ENCODE measurements at regions not wholly inside any gene's neighbourhood (a gene's known extent, or its start where the extent isn't known, plus 50 kb on each side); places are given as distances from the start of the nearest gene placed in this dataset.
"Not testable (repeated sequence)": the region's sequence is repeated elsewhere in the genome, so short reads cannot be mapped to it uniquely, and the experiment has no call there.

- DNase-seq = peak; percentile 27 to 43
- H3K27me3 ChIP-seq = no peaks in the 10 kb centered on the region
- no peaks in the 10 kb centered on the region for H3K9me3 ChIP-seq
- WGBS, 2 donors = 52 to 55% methylated on average over 2 of the region's 2 CpGs
- H3K36me3 ChIP-seq = no peaks in the 10 kb centered on the region
- intact Hi-C loops (cut with DNase I) = loop anchor here (10.0 kb wide), 1 partner anchor 62 kb away; no protein-coding TSS in a partner anchor
- no peak overlapping the region for H3K4me3 ChIP-seq (replicated peaks in 1 of 3)
- H3K27ac ChIP-seq = peak overlapping the region; percentile 75 to 91 (median 86)
- H3K4me1 ChIP-seq = peaks cover 30 to 42% of the 10 kb centered on the region in 2 donors
- TF ChIP-seq POLR2A (IDR thresholded peaks at IDR 0.05) (no peak), CTCF (IDR thresholded peaks at IDR 0.05) (no peak)
These were observed 277.3 kb upstream of the KLF3 start for GRCh38 chr4:38386654-38387188.

- H3K4me1 ChIP-seq = peaks cover 30 to 42% of the 10 kb centered on the region in 2 donors
- H3K9me3 ChIP-seq = no peaks in the 10 kb centered on the region
- peak overlapping the region; percentile 75 to 91 (median 86) for H3K27ac ChIP-seq
- no peak overlapping the region for H3K4me3 ChIP-seq (replicated peaks in 1 of 3)
- WGBS, 2 donors = 25 to 29% methylated on average over 1 of the region's 1 CpG
- DNase-seq = peak; percentile 98
- intact Hi-C loops (cut with DNase I) = loop anchor here (10.0 kb wide), 1 partner anchor 63 kb away; no protein-coding TSS in a partner anchor
- TF ChIP-seq POLR2A (IDR thresholded peaks at IDR 0.05) (peak in 1 of 2 donors; percentile 33), CTCF (IDR thresholded peaks at IDR 0.05) (peak in 1 of 6 experiments; percentile 2)
- H3K27me3 ChIP-seq = no peaks in the 10 kb centered on the region
- H3K36me3 ChIP-seq = no peaks in the 10 kb centered on the region
These were observed 276.7 kb upstream of the KLF3 start for GRCh38 chr4:38387348-38387747.

- intact Hi-C loops (cut with DNase I) = loop anchor here (10.0 kb wide), 1 partner anchor 63 kb away; no protein-coding TSS in a partner anchor
- H3K36me3 ChIP-seq = no peaks in the 10 kb centered on the region
These were observed 276.2 kb upstream of the KLF3 start for GRCh38 chr4:38387819-38388218.

GRCh38 chr4:38388907-38389306 is 275.1 kb upstream of the KLF3 start:
- not testable (repeated sequence) for H3K27me3 ChIP-seq; H3K9me3 ChIP-seq; H3K36me3 ChIP-seq; H3K4me3 ChIP-seq (replicated peaks in 1 of 3); DNase-seq; H3K27ac ChIP-seq
- peaks cover 30 to 38% of the 10 kb centered on the region in 2 donors for H3K4me1 ChIP-seq
- WGBS, 2 donors = 47 to 67% methylated on average over 1 of the region's 1 CpG
- intact Hi-C loops (cut with DNase I) = loop anchor here (10.0 kb wide), 1 partner anchor 64 kb away; no protein-coding TSS in a partner anchor

More at GRCh38 chr4:38387819-38388218, 276.2 kb upstream of the KLF3 start:
- no peak overlapping the region for H3K4me3 ChIP-seq (replicated peaks in 1 of 3)
- DNase-seq = no peak
- no peaks in the 10 kb centered on the region for H3K27me3 ChIP-seq
- peak overlapping the region; percentile 56 to 86 (median 78) for H3K27ac ChIP-seq
- WGBS, 2 donors = 70 to 73% methylated on average over 5 of the region's 5 CpGs
- H3K4me1 ChIP-seq = peaks cover 30 to 42% of the 10 kb centered on the region in 2 donors
- H3K9me3 ChIP-seq = no peaks in the 10 kb centered on the region
- no peak for TF ChIP-seq POLR2A (IDR thresholded peaks at IDR 0.05)
- TF ChIP-seq CTCF (IDR thresholded peaks at IDR 0.05) = no peak

- intact Hi-C loops (cut with DNase I) = no loop called here
- Histone ChIP-seq H3K4me1 (peaks cover 16 to 17% of the 10 kb centered on the region in 2 donors), H3K27ac (no peak overlapping the region), H3K36me3 (no peaks in the 10 kb centered on the region), H3K27me3 (no peaks in the 10 kb centered on the region), H3K9me3 (no peaks in the 10 kb centered on the region), H3K4me3 (replicated peaks in 1 of 3) (no peak overlapping the region)
- TF ChIP-seq CTCF (IDR thresholded peaks at IDR 0.05) = no peak
- TF ChIP-seq POLR2A (IDR thresholded peaks at IDR 0.05) = no peak
- no peak for DNase-seq
These were observed 272.9 kb upstream of the KLF3 start for GRCh38 chr4:38390969-38391545.
